Large intestine (tissue), 3 donors: ENCODE measurements at regions not wholly inside any gene's neighbourhood (a gene's known extent, or its start where the extent isn't known, plus 50 kb on each side); places are given as distances from the start of the nearest gene placed in this dataset.
A peak's percentile ranks its signal among the peaks of the same experiment; 100 is the strongest.

Experiments
- DNase-seq, 2 donors: peaks; one replicate each; pipeline versions ENCODE4 v3.0.0 to v3.0.0-alpha.2; 2013
- H3K27ac ChIP-seq: one replicate; pipeline ENCODE4 v1.5.1; 2013; ENCODE audit warnings: low read length
- H3K27me3 ChIP-seq: 2 replicates; pipeline ENCODE4 v1.6.1; 2013; ENCODE audit warnings: low read length; ENCODE audit not compliant: control insufficient read depth, insufficient read depth
- H3K36me3 ChIP-seq: 2 replicates; pipeline ENCODE4 v1.6.1; 2013; ENCODE audit warnings: low read length; ENCODE audit not compliant: control insufficient read depth, insufficient read depth
- H3K4me1 ChIP-seq: one replicate; pipeline ENCODE4 v1.6.1; 2013; ENCODE audit warnings: low read length; ENCODE audit not compliant: control insufficient read depth, insufficient read depth
- H3K4me3 ChIP-seq: one replicate; pipeline ENCODE4 v1.5.1; 2013; ENCODE audit warnings: low read length
- H3K9me3 ChIP-seq: one replicate; pipeline ENCODE4 v1.6.1; 2013; ENCODE audit warnings: mild to moderate bottlenecking, low read depth, low read length, moderate library complexity; ENCODE audit not compliant: control insufficient read depth
- WGBS: methylation state at CpG from one replicate; pipeline ENCODE4 v1.1.5; 2013; ENCODE audit warnings: low lambda C conversion rate; ENCODE audit not compliant: insufficient coverage; 5-methylcytosine and 5-hydroxymethylcytosine counted together

DNA sequence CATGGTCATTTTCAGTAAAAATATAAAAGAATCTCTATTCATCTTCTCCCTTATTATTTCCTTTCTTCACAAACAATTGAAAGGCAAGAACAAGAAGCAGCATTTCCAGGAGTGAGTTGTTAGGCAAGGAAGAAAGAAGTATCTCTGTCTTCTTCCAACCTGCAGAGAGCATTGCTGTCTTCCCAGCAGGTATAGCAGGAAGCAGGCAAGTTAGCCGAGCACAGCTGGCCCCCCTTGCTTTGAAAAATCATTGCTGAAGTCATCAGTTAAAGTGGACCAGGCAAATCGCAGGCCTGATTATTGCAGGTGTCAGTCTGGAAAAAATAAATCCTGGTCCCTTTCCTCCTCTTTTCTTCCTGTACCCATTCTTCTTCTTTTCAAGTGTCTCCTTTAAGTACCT lies 353.1 kb upstream of the BRINP1 start:
- DNase-seq = no peak
- 50% methylated on average over 1 of the region's 2 CpGs for WGBS

DNA sequence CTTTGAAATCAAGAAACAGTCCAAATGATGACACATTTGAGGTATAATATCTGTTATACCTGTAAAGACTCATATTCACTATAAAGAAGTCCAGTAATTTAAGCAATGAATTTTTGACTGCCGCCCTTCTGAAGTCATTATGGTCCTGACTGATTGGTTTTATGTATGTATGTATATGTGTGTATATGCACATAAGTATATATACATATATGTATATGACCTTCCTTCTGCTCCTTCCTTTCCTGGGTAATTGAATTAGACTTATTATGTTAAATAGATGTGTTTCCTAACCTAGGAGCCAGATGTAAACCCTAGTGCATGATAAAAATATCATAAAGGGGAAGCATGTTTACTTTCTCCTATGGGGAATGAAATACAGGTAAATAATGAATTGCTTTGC lies 343.1 kb upstream of the BRINP1 start:
- no peaks in the 10 kb centered on the region for H3K9me3 ChIP-seq
- no peak for DNase-seq
- no peaks in the 10 kb centered on the region for H3K27me3 ChIP-seq
- no CpG with 5 or more reads among the region's 1 CpG for WGBS
- no peak overlapping the region for H3K27ac ChIP-seq
- no peak overlapping the region for H3K4me3 ChIP-seq
- no peaks in the 10 kb centered on the region for H3K4me1 ChIP-seq
- no peaks in the 10 kb centered on the region for H3K36me3 ChIP-seq

More for the DNA sequence above, 353.1 kb upstream of the BRINP1 start:
- H3K27me3 ChIP-seq = no peaks in the 10 kb centered on the region
- H3K27ac ChIP-seq = no peak overlapping the region
- H3K9me3 ChIP-seq = no peaks in the 10 kb centered on the region
- no peaks in the 10 kb centered on the region for H3K36me3 ChIP-seq
- H3K4me3 ChIP-seq = no peak overlapping the region
- H3K4me1 ChIP-seq = no peaks in the 10 kb centered on the region

DNA sequence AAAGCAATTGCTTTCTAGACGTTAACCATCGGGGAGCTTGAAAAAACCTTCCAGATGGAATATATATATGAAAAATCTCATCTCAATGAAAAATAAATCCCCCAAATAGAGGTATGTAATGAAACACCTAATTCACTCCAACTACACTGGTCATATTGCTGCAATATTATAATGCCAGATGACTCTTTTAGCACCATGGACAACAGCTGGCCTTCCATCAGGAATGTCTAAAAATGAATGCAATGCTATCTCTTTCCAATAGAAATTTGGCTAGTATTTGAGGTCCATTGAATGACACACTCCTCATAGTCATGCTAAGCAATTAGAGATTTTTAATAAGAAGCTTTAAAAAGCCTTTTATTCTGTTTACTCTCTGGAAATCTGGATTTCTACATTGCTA lies 340.2 kb upstream of the BRINP1 start:
- WGBS = no CpG with 5 or more reads among the region's 2 CpGs
- no peaks in the 10 kb centered on the region for H3K9me3 ChIP-seq
- H3K27me3 ChIP-seq = no peaks in the 10 kb centered on the region
- no peak overlapping the region for H3K27ac ChIP-seq
- no peak overlapping the region for H3K4me3 ChIP-seq
- DNase-seq = no peak
- H3K4me1 ChIP-seq = no peaks in the 10 kb centered on the region
- H3K36me3 ChIP-seq = no peaks in the 10 kb centered on the region

DNA sequence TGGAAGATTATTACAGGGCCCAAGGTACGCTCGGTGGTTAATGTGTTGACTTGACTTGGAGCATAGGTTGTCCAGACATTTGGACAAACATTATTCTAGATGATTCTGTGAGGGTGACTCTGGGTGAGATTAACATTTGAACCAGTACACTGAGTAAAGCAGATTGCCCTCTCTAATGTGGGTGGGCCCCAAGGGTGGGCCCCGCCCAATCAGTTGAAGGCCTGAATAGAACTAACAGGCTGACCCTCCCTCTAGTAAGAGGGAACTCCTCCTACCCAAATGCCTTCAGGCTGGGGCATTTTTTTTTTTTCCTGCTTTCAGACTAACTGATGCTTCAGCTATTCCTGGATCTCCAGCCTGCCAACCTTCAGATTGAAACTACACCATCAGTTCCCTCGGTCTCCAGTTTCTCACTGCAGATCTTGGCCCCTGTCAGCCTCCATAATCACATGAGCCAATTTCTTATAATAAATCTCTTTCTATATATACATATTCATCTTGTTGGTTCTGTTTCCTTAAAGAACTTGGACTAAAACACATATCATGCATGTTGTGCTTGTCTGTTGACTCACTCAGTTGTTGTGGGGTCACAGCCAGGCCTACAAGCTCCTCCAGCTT lies 338.1 kb upstream of the BRINP1 start:
- H3K9me3 ChIP-seq = no peaks in the 10 kb centered on the region
- WGBS = no CpG with 5 or more reads among the region's 4 CpGs
- H3K4me3 ChIP-seq = no peak overlapping the region
- no peaks in the 10 kb centered on the region for H3K27me3 ChIP-seq
- no peak overlapping the region for H3K27ac ChIP-seq
- no peaks in the 10 kb centered on the region for H3K4me1 ChIP-seq
- no peak for DNase-seq
- H3K36me3 ChIP-seq = no peaks in the 10 kb centered on the region

DNA sequence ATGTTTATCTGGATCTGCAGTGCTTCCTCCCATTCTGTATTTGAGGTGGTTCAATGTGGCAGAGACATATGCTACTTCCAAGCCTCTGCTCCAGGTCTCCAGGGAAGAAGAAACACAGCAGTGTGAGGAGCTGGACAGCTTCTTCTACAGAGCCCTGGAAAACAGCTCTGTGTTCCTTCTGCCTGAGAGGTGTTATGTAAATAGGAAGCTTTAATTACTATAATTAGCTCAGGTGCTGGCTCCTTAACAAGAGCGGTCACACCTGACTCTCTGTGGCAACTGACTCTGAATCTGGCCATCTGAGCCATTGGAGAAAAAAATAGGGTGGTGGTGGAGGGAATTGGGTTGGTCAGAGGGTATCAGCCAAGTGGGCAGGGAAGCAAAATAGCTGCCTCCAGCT lies 332.4 kb upstream of the BRINP1 start:
- Histone ChIP-seq H3K4me1 (no peaks in the 10 kb centered on the region), H3K9me3 (no peaks in the 10 kb centered on the region), H3K4me3 (no peak overlapping the region), H3K36me3 (no peaks in the 10 kb centered on the region), H3K27ac (no peak overlapping the region), H3K27me3 (no peaks in the 10 kb centered on the region)
- no CpG with 5 or more reads among the region's 1 CpG for WGBS
- no peak for DNase-seq

DNA sequence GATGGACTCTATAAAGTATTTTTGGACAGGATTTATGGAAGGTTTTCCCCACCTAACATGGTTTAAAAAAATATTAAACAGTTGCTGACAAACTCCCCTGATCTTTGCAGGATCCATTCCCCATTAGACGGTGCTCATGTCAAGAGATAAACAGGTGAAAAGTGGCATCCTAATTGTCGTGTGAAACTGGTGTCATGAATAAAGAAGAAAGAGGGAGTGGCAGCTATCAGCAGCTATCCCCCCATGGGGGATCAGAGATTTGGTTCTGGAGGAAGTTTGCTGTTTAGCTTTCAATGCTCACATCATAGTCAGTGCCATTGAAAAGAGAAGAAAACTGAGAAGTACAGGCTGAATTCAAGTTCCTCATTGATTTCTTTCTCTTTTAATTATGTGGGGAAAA lies 329.3 kb upstream of the BRINP1 start:
- Histone ChIP-seq H3K27ac (no peak overlapping the region), H3K4me3 (no peak overlapping the region), H3K27me3 (no peaks in the 10 kb centered on the region), H3K4me1 (no peaks in the 10 kb centered on the region), H3K9me3 (no peaks in the 10 kb centered on the region), H3K36me3 (no peaks in the 10 kb centered on the region)
- no peak for DNase-seq
- no CpG with 5 or more reads among the region's 2 CpGs for WGBS

DNA sequence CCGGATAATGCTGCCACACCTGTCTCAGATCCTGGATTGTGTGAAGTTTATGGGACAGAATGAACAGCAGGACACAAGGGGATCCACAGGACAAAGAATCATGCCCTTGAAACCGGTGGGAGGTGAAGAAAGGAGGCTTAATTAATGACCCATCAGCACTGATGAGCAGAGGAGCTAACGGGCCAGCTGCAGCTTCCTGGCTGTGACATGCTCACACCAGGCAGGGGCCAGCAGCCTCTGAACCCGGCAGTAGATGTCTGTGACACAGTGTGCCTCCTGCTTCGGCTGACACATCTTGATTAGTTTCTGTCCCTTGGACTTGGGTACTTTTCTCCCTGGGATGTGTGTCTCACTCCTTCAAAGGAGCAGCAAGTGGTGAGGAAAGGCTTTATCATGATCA lies 328.8 kb upstream of the BRINP1 start:
- Histone ChIP-seq H3K9me3 (no peaks in the 10 kb centered on the region), H3K4me3 (no peak overlapping the region), H3K36me3 (no peaks in the 10 kb centered on the region), H3K4me1 (no peaks in the 10 kb centered on the region), H3K27me3 (no peaks in the 10 kb centered on the region), H3K27ac (no peak overlapping the region)
- WGBS = no CpG with 5 or more reads among the region's 5 CpGs
- no peak for DNase-seq

DNA sequence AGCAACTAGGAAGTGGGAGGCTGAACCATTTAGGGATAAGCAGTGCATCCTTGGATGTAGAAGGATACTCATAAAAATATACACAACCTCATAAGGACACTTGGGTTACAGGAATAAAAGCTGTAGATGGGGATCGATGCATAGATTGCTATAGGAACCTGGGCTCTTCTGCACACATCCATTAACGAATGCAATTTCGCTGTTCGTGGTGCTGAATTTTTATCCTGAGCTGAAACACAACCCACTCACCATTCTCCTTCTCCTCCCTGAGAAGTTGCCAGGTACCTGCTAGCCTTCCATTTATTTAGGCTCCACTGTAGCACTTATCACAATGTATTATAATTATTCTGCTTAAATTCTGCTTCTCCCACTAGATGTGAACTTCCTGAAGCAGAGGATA lies 320.6 kb upstream of the BRINP1 start:
- Histone ChIP-seq H3K4me3 (no peak overlapping the region), H3K4me1 (no peaks in the 10 kb centered on the region), H3K27me3 (no peaks in the 10 kb centered on the region), H3K9me3 (no peaks in the 10 kb centered on the region), H3K27ac (no peak overlapping the region), H3K36me3 (no peaks in the 10 kb centered on the region)
- peak in 1 of 2 donors; percentile 2 for DNase-seq
- no CpG with 5 or more reads among the region's 4 CpGs for WGBS

DNA sequence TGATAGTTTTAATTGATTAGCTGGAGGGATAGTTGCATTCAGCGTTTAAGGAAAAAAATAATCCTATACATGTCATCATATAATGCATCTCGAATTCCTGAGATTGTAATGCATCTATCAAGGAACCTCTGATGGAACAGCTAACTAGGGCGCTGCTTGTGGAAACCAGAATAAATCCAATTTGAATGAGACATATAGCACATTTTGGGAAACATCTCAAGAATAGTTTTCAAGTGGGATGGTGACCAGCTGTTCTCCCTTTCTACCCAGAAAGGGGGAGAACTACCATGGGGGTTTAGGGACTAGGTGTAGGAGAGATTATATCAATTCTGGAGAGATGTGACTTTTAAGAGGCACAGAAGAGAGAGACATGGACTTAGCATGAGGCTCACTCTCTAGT lies 319.3 kb upstream of the BRINP1 start:
- no peaks in the 10 kb centered on the region for H3K27me3 ChIP-seq
- H3K4me3 ChIP-seq = no peak overlapping the region
- H3K9me3 ChIP-seq = no peaks in the 10 kb centered on the region
- no peak for DNase-seq
- no peak overlapping the region for H3K27ac ChIP-seq
- H3K36me3 ChIP-seq = no peaks in the 10 kb centered on the region
- H3K4me1 ChIP-seq = no peaks in the 10 kb centered on the region
- no CpG with 5 or more reads among the region's 3 CpGs for WGBS

DNA sequence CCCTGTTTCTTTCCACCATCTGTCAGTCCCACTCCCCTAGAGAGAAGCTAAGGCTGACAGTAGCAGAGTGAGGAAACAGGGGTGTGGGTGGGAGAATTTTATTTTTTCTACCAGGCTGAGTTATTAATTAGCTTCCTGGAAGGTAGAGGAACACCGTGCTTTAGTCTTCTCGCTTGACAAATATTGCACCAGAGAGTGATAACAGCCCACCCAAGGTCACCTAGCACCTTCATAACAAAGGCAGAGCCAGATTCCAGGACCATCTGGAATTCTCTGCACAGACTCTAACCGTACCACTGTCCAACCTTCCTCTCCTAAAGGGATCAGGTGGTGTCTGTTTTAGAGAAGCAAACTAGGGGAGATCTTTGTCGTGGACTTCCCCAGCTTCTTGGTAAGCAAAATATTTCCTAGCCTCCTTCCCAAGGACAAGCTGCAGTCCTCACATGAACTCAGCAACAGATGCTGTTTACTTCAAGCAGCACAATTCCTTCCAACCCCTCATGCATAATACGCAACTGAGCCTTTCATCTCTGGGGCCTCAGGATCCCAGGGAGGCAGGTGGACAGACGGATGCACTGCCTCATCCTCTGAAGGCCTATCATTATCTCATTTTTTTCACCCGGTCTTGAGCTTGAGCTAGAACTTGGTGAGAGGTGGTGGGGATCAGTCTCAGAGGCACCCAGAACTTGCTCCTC lies 308.7 kb upstream of the BRINP1 start:
- no peaks in the 10 kb centered on the region for H3K9me3 ChIP-seq
- H3K27ac ChIP-seq = no peak overlapping the region
- WGBS = no CpG with 5 or more reads among the region's 7 CpGs

DNA sequence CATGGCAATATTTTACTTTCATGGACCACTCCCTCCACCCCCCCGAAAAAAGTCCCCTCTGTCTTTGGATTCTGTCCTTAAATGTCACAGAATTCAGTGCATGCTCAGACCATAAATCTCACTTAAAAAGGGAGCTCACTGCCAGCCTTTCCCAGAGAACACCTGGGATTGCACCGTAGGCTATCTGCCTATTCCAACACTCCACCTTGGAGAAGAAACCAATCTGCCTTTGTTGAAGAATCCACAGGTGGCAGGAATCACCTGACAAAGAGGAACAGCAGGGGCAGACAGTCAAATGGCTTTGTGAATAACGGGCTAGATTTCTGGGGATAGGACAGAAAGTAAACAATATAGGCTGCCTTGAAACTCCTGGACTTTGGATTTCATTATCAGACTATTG lies 306.7 kb upstream of the BRINP1 start:
- no peak for DNase-seq
- Histone ChIP-seq H3K27me3 (no peaks in the 10 kb centered on the region), H3K36me3 (no peaks in the 10 kb centered on the region), H3K4me3 (no peak overlapping the region), H3K27ac (no peak overlapping the region), H3K9me3 (no peaks in the 10 kb centered on the region), H3K4me1 (no peaks in the 10 kb centered on the region)
- no CpG with 5 or more reads among the region's 3 CpGs for WGBS

More for the DNA sequence above, 308.7 kb upstream of the BRINP1 start:
- no peak overlapping the region for H3K4me3 ChIP-seq
- no peaks in the 10 kb centered on the region for H3K27me3 ChIP-seq
- H3K4me1 ChIP-seq = no peaks in the 10 kb centered on the region
- no peaks in the 10 kb centered on the region for H3K36me3 ChIP-seq
- no peak for DNase-seq
